Pancreas (tissue), 10 donors: ENCODE measurements at regions not wholly inside any gene's neighbourhood (a gene's known extent, or its start where the extent isn't known, plus 50 kb on each side); places are given as distances from the start of the nearest gene placed in this dataset.

Source experiments
- ATAC-seq, 4 donors: fragments of 200-7000 bp; cut with Tn5 transposase; one replicate each; pipeline versions ENCODE4 v1.8.0 to v1.9.1; 2020; ENCODE audit warnings: mild to moderate bottlenecking in 4 of 4, moderate library complexity in 4 of 4
- DNase-seq, 6 donors: peaks; one replicate each; pipeline ENCODE4 v3.0.0-alpha.2; 2020
- FAIRE-seq: peaks from 2 replicates; lab custom pipeline; 2012; peaks lifted over from hg19 to GRCh38; lab: Jason Lieb, UNC
- H3K27ac ChIP-seq, 4 donors: fragments of 200-600 bp; sonication (generic); 1 replicate in 3 of 4; 2 replicates in 1 of 4; pipeline versions ENCODE4 v1.5.0 to v1.8.0; 2020
- H3K27me3 ChIP-seq, 4 donors: fragments of 200-600 bp; one replicate each; pipeline ENCODE4 v1.8.0; 2021
- H3K36me3 ChIP-seq, 3 donors: fragments of 200-600 bp; sonication (generic) in 1 of 3; one replicate each; pipeline versions ENCODE4 v1.5.0 to v1.8.0; 2020 to 2021
- H3K4me1 ChIP-seq, 3 donors: fragments of 200-600 bp; one replicate each; pipeline ENCODE4 v1.8.0; 2021
- H3K4me3 ChIP-seq, 4 donors: fragments of 200-600 bp; sonication (generic) in 2 of 4; one replicate each; pipeline versions ENCODE4 v1.5.0 to v1.8.0; 2020 to 2021
- H3K9me3 ChIP-seq, 4 donors: fragments of 200-600 bp; one replicate each; pipeline ENCODE4 v1.8.0; 2021
- WGBS, 2 donors: extraction: QIAGEN DNeasy Blood & Tissue Kit; methylation state at CpG; one replicate each; pipeline ENCODE4 v1.1.7; 2013; 5-methylcytosine and 5-hydroxymethylcytosine counted together
- intact Hi-C, 3 donors: fragments of 100-400 bp; cut with DNase I; formaldehyde crosslinking; loops; one replicate each; pipeline versions ENCODE4 v1.11.1 to v1.14.2; 2022
- TF ChIP-seq, protein P1 (sequence below), 4 donors: fragments of 200-600 bp; sonication (generic) in 3 of 4; IDR thresholded peaks; one replicate each; pipeline versions ENCODE4 v1.5.0 to v1.8.0; 2021; ENCODE audit warnings: antibody characterized with exemption in 4 of 4
- donor health status: healthy with polysubstance abuse.
- donor health status: DM: no; HTN: no; CAD: no; lungs with moderate emphysema.
- donor health status: DM: no; HTN: no; CAD: no.
- donor health status: control.
- donor health status: control.
- donor health status: Bipolar disorder and iron deficiency.
- donor health status: DM: yes; HTN: yes; CAD: no.
- donor health status: DM: no; HTN: no; CAD: no.
- donor health status: DM: no; HTN: no; CAD: no.
- donor health status: DM: yes; HTN: yes; CAD: no.

DNA sequence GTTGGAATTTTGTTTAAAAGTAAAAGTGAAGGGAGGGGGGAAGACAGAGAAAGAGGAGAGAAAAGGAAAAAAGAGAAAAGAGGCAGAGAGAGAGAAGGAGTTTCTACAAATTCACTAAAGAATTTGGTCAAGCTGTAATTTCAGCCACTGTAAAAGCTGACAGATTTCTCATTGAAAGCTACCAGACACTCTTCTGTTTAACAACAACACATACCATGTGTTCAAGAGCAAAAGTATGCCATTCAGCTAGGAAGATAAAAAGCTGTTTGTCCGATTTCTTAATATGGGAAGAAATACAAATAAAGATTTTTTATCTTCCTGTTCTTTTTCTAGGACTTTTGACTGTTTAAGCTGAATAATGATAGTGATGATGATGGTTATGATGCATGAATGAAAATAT lies 204.8 kb upstream of the RSPO3 start:
- FAIRE-seq (no peak), DNase-seq (no peak), ATAC-seq (no peak)
- Histone ChIP-seq H3K4me1 (no peaks in the 10 kb centered on the region), H3K27me3 (no peaks in the 10 kb centered on the region), H3K36me3 (no peaks in the 10 kb centered on the region), H3K27ac (no peak overlapping the region), H3K4me3 (no peak overlapping the region), H3K9me3 (no peaks in the 10 kb centered on the region)
- intact Hi-C loops, result no loop called here
- TF ChIP-seq, protein P1, sequence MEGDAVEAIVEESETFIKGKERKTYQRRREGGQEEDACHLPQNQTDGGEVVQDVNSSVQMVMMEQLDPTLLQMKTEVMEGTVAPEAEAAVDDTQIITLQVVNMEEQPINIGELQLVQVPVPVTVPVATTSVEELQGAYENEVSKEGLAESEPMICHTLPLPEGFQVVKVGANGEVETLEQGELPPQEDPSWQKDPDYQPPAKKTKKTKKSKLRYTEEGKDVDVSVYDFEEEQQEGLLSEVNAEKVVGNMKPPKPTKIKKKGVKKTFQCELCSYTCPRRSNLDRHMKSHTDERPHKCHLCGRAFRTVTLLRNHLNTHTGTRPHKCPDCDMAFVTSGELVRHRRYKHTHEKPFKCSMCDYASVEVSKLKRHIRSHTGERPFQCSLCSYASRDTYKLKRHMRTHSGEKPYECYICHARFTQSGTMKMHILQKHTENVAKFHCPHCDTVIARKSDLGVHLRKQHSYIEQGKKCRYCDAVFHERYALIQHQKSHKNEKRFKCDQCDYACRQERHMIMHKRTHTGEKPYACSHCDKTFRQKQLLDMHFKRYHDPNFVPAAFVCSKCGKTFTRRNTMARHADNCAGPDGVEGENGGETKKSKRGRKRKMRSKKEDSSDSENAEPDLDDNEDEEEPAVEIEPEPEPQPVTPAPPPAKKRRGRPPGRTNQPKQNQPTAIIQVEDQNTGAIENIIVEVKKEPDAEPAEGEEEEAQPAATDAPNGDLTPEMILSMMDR (IDR thresholded peaks at IDR 0.05), result no peak
- WGBS, 2 donors, result 19 to 20% methylated on average over 1 of the region's 1 CpG

DNA sequence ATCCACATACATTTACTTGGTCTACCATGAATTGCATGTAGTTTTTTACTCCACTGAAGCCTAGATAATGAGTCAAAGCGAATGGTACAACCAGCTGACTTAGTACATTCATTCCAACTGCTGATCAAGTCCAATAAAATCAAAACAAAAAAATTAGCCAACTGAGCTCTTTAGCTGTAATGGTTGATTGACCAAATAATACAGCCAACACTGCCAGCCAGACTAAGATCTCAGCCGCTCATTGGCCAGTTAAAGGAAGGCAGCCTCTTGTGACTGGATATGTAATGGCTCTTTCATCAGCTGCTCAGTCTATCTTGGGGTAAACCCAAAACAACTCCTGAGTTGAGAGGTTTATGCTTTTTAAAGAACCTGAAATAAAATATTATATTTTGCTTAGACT lies 204.3 kb upstream of the RSPO3 start:
- no peaks in the 10 kb centered on the region for H3K4me1 ChIP-seq
- no peaks in the 10 kb centered on the region for H3K36me3 ChIP-seq
- no peak for FAIRE-seq
- no peak for ATAC-seq
- H3K27ac ChIP-seq, result no peak overlapping the region
- DNase-seq, result no peak
- TF ChIP-seq, protein P1 (IDR thresholded peaks at IDR 0.05), result no peak
- WGBS, 2 donors, result 57 to 75% methylated on average over 2 of the region's 2 CpGs
- intact Hi-C loops, result no loop called here
- no peaks in the 10 kb centered on the region for H3K27me3 ChIP-seq
- H3K9me3 ChIP-seq, result no peaks in the 10 kb centered on the region
- H3K4me3 ChIP-seq, result no peak overlapping the region

DNA sequence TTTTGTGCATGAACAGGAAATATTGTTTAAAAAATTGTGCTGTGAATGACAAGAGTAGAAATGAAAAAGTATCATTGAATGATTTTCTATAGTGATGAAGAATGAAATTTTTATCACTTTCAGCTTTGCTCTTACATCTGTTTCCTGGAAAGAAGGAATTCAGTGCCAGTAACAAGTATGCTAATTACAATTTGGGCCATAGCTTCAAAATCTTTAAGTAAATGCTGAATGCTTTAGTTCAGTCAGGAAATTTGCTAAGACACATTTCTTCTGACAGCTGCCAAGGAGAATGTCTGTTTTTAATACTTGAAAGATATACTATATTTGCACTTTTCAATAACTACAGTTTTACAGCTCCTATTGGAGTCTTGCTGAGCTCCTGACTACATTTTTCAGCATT lies 203.7 kb upstream of the RSPO3 start:
- Histone ChIP-seq H3K36me3 (no peaks in the 10 kb centered on the region), H3K4me3 (no peak overlapping the region), H3K9me3 (no peaks in the 10 kb centered on the region), H3K4me1 (no peaks in the 10 kb centered on the region), H3K27me3 (no peaks in the 10 kb centered on the region), H3K27ac (no peak overlapping the region)
- TF ChIP-seq, protein P1 (IDR thresholded peaks at IDR 0.05), result no peak
- DNase-seq (no peak), FAIRE-seq (no peak), ATAC-seq (no peak)
- intact Hi-C loops, result no loop called here

DNA sequence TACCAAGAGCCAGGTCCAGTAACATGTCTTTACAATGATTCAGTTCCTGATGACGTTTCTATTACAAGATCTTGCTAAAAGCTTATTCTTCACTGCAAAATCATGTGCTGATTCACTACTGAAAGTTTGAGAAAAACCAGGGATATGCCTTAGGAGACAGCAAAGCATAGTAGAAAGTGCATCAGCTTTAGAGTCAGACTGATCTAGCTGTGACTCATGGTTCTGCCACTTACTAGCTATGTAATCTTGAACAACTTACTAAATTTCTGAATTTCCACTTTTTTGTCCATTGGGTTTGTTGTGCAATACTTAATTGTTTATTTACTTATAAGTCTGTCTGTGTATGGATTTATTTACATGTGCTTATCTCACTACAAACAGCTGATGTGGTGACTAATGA lies 198.5 kb upstream of the RSPO3 start:
- TF ChIP-seq, protein P1 (IDR thresholded peaks at IDR 0.05), result no peak
- ATAC-seq, result peak in 2 of 4 donors; percentile 22 to 59
- Histone ChIP-seq H3K9me3 (no peaks in the 10 kb centered on the region), H3K36me3 (no peaks in the 10 kb centered on the region), H3K27me3 (no peaks in the 10 kb centered on the region), H3K4me1 (no peaks in the 10 kb centered on the region), H3K27ac (no peak overlapping the region), H3K4me3 (no peak overlapping the region)
- DNase-seq, result no peak
- no peak for FAIRE-seq
- intact Hi-C loops, result no loop called here
- WGBS, 2 donors, result 30 to 31% methylated on average over 1 of the region's 1 CpG

DNA sequence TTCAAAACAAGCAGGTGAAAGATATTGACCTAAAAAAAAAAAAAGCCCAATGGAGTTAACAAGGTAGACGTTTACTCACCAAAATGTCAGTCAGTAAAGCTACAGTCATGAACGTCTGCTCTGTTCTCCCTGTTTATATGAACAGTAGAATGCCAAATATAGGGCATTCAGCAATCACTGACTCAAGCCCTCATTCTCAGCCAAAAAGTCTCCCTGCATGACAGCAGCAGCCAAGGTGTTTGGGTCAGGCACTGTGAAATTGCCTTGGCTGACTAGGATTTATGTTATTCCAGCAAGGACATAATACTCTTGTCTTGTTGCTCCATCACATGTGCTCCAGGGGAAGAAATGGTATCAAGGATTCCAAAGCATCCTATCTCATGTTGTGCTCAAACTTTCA lies 194.7 kb upstream of the RSPO3 start:
- H3K9me3 ChIP-seq, result no peaks in the 10 kb centered on the region
- DNase-seq (no peak), ATAC-seq (no peak), FAIRE-seq (no peak)
- WGBS, 2 donors, result 10 to 12% methylated on average over 2 of the region's 2 CpGs
- H3K36me3 ChIP-seq, result no peaks in the 10 kb centered on the region
- TF ChIP-seq, protein P1 (IDR thresholded peaks at IDR 0.05), result no peak
- no peaks in the 10 kb centered on the region for H3K4me1 ChIP-seq
- H3K4me3 ChIP-seq, result no peak overlapping the region
- intact Hi-C loops, result no loop called here
- H3K27me3 ChIP-seq, result no peaks in the 10 kb centered on the region
- no peak overlapping the region for H3K27ac ChIP-seq
